ENCODE measurements at regions not wholly inside any gene's neighbourhood (a gene's known extent, or its start where the extent isn't known, plus 50 kb on each side); places are given as distances from the start of the nearest gene placed in this dataset.

GRCh38 chr7:133132906-133133305 lies 51.0 kb upstream of the CHCHD3 start:
- TF ChIP-seq CTCF (conservative IDR thresholded peaks at IDR 0.05 in 1 of 2, IDR thresholded peaks at IDR 0.05 in 1 of 2; ENCODE audit: low read depth in 1 of 2, low read length in 2 of 2) (no peak), EZH2 (IDR thresholded peaks at IDR 0.05; ENCODE audit: low read length, missing control alignments) (no peak)

All from fibroblast of lung (primary cell).